Inflammatory macrophage treated with lipopolysaccharide for 4 hours (primary cell): ENCODE measurements at regions not wholly inside any gene's neighbourhood (a gene's known extent, or its start where the extent isn't known, plus 50 kb on each side); places are given as distances from the start of the nearest gene placed in this dataset.
"Not testable (repeated sequence)": the region's sequence is repeated elsewhere in the genome, so short reads cannot be mapped to it uniquely, and the experiment has no call there.

Experiments
- DNase-seq: peaks from one replicate; pipeline ENCODE4 v3.0.0-alpha.2; 2020

DNA sequence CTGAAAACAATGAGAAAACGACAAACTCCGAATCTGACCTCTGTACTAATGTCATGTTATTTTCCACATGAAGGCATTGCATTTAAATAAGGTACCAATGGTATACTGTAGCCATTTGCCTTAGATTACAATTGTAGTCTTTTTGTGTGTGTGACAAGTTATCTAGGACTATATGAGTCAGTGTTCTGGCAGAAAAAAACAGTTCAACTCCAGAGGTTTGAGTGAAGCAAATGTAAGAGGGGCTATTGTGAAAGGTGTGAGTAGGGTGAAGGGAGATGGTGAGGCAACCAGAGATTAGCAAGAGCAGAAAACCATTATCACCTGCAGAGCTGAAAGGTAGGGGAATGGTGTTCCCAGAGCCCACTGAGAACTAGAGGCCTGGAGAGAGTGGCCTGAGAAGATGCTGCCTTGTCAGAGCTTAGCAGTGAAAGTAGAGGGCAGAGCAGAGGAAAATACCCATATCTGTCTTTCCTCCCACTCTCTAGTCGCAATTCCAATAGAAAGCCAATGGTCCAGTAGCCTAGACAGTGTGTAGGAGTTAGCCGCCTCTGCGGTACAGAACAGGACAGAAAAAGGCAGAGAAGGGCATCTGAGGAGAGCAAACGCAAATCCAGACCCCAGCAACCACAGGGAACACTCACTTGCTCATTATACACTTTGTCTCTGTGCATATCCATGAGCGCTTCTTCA lies 112.2 kb downstream of the DYRK2 start:
- no peak for DNase-seq

DNA sequence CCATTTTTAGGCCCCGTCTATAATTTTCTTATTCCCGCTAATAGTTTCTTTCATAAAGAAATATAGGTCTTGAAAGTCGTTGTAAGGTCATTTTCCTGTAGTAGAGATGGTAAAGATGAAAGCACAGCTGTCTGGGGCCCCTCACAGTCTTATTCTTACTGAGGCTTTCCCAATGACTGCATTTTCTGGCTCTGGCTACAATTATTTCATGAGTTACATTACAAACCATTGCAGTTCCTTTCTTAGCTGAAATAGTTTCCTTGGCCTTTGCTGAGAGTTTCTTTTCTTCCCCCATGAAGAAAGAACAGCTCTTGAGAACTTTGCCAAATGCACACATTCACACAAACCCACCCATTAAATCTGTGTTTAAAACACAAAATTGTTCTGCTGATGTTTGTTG lies 113.0 kb downstream of the DYRK2 start:
- no peak for DNase-seq

DNA sequence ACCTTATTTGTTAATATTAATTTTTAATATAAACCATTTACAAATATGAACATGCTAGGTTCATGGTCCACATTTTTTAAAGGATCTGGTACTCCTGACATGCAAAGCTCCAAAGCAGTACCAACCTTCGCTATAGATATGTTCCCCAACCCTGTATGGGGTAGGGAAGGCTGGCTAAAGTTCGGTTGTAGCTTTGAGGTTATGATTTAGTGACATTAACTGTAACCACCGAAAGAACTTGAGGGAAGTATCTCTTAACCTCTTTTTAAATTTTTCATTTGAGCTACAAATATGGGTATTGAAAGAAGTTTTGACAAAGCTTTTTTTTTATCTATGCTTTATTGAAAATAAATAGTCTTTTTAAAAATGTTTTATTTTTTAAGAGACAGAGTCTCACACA lies 115.5 kb downstream of the DYRK2 start:
- no peak for DNase-seq

DNA sequence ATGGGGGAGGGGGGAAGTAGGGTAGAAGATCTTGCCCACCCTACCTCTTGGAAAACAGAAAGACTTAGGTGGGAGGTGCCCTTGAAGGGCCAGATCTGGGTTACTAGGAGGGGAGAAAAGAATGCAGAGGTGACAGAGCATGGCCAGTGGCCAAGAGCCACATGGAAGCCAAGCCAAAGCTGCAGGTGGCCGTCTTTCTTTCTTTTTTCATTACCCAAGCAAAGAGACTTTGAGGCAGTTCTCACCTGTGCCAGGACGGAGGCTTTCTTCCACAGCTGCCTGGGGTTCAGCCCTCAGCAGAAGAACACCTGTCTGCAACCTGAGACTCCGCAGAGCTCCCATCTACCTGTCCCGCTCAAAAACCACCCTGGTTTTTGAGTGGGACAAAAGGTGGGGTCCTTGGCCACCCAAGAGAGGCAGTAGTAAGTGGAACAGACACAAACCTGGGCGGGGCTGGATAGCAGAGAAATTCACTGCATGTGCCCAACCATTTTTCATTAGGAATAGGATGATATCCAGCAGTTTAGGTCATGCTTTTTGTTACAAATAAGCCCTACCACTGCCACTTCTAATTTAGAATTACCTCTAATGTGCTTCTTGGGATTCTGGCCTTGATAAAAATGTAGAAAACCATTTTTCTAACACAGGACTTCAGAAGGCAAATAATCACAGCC lies 116.5 kb downstream of the DYRK2 start:
- DNase-seq, result no peak

DNA sequence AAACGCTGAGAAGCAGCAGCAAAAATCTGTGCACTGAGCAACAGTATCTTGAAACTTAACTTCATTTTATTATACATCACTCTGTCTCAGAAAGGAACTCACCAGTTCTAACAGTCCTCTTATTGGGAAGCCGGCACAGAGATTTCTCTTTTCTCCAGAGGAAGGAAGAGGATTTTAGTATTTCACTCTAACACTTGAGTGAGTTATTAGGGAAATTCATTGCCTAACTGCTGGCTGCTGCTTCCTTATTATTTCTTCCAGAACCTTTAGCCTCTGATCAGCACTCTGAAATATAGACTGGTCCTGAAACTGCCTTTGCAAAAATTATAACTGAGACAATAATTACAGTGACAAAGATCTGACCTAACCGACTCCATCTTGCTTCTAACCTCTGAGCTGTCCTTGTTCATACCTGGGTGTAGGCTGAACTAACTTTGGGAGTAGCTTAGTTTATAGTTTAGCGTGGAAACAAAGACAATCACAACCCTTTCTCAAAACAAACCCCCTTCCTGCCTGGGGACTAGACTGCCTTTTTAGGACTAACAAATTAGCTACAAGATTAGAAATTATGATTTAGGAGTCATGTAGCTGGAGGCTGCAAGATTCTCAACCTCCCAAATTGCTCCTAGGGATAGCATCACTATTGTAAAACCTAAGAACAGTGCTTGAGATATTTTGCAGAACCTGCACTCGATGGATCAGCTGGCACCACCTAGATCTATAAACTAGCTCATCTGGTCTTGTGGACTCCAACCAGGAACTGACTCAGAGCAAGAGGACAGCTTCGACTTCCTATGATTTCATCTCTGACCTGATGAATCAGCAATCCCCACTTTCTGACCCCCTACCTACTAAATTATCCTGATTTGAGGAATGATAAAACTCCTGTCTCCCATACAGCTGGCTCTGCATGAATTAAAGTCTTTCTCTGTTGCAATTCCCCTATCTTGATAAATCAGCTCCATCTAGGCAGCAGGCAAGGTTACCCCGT lies 117.5 kb downstream of the DYRK2 start:
- peak; percentile 15 for DNase-seq

DNA sequence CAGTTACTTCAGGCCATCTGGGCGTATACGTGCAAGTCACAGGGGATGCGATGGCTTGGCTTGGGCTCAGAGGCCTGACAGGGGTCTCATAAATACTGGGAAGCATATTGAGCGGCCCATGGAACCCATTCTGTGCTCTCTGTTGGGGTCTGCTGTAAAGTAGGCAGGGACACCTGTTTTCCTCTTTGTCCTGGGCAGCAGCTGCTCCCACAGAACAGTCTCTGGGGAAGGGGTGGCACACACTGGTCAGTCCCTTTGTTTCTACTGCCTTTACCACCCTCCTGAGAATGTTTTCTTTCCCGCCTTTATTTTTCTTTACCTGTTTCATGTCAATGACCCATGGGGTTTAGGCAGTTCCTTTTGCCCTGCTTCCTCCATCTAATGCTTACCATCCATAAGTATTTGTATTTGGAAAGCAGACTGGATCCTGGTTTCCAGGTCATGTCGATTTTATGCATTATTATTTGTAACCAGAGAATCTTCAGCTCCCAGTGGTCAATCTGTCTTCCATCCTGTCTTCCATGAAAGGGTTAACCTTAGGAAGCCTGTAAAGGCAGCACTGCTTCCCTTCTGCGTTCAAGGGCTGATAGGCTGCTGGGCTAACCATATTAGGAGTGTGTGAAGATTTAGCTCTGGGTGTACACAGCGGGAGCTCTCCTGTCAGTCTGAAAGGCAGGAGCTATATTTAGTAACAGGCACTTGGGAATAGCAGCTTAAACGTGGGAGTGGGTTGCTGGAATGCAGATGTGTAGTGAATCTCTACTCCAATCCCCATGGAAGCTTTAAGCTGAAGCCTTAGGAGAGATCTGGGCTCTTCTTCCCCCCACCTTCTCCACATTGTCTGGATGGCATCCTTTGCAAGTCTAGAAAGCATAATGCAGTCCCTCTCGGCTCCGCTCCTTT lies 124.0 kb downstream of the DYRK2 start:
- DNase-seq, result no peak

DNA sequence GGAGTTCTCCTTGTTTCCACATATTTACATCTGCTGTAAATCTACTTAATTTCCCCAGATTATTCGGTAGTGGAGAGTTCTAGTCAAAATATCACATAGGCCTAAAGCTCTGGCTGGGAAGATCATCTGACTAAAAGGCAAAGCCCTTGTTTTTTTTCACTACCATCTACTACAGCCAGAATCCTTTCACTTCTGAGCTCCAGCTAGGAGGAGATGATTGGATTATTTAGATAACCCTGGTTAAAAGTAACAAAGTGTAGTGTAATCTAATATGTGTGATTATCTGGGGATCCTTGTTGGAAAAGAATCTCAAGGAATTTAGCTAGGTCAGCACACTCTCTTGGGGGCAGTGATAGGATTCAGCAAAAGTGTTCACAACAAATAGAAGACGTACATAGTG lies 125.4 kb downstream of the DYRK2 start:
- DNase-seq, result no peak

DNA sequence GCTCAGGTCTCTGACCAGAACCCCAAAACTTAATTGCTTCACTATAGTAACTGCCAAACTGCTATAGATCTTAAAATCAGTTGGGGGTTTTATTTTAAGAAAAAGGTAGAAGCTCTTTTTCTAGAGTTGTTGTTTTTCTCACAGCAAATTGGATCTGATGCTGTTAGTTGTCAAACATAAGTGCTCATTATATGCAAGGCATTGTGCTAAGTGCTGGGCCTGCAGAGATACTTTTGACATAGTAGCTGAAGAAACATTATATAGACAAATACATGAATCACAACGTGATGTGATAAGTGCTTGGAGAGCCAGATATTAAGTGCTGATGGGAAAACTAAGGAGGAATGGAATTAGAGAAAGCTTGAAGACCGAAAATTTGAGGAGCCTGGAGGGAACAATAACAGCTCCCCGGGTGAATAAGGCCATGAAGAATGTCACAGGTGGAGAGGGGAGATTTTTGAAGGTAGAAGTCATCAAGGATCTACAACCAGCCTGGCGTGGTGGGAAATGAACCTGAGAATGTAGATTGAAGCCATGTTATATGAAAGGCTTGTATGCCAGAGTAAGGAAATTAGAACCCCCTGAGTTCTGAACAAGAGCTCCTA lies 126.5 kb downstream of the DYRK2 start:
- no peak for DNase-seq

DNA sequence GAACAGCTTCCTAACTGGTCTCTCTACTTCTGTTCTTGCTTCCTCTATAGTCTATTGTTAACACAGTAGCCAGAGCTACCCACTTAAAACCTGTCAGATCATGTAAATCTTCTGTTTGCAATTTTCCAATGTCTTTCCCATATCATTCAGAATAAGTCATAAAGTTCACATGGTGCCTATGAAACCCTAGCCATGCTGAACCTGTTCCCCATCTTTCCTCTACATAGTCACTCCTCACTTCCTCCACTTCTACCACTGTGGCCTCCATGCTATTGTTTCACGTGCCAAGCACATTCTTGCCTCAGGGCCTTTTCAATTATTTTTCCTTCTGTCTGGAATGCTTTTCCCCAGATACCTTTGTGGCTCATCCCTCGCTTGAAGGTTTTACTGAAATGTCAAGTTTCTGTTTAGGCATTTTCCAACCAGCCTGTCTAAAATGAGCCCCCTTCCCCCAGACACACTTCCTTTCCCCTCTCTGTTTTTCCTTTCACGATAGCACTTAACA lies 132.1 kb downstream of the DYRK2 start:
- no peak for DNase-seq

DNA sequence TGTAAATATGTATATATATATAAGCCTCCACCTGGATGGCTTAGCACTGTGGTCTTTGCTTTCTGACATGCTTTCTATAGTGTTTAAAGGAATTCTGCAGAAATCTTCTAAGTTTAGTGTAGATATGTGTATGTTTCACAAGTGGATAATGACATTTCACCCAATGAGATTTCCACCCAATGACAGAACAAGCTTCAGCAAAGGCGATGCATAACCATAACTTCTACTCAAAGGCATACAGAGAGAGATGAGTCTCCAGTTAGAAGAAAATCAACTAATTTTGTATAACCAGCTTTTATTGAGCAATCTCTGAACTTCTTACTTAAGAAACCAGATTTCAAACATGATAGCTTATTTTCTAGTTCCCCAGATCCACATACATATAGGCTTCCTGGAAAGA lies 134.0 kb downstream of the DYRK2 start:
- no peak for DNase-seq

DNA sequence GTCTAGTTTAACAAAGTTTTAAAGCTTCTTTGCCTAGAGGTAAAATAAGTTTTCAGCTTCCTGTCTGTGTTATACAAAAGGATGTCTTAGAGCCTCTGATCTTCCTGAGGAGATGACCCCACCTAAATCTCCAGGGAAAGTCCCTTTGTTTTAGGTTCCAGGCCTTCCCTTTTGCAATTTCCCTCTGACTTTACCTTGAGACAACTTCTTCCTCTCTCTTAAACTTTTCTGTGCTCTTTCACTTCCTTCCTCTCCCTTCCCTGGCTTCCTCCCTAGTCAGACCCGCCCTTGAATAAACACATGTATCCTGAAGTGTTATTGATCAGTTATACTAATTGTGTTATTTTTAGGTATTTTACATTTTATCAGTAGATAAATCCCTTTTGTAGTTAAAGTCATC lies 134.8 kb downstream of the DYRK2 start:
- no peak for DNase-seq

DNA sequence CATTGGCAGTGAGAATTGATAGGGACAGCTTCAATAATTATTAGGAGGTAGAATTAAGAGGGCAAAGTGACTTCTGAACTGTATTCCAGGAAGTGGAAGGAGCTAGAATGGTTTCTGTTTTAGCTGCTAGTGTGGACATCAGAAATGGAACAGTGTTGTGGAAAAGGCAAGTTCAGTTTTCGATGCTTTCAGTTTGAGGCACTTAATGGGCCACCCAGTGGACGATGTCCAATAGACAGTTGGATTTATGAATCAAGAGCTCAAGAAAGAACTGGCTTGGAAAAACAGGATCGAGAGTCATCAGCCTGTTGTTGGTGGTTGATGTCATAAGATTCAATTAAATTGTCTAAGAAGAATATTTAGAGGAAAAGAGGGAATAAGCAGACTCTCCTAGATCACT lies 136.3 kb downstream of the DYRK2 start:
- DNase-seq, result no peak

DNA sequence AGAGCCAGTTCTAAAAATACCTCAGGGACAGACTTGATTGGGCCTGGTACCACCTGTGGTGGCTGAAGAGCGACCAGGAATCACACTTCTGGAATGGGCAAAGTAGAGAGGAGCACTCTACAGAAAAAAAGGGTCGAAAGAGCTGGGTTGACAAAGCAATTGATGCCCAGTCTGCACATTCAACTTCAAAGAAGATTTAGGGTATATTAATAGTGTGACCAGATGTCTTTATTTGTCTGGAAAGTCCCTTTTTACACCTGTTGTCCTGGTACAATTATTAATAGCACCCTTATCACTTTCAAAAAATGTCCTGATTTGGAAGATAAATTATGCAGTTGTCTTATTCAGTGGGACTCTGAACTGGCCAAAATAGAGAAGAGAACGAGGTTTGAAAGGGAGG lies 137.5 kb downstream of the DYRK2 start:
- DNase-seq, result no peak

DNA sequence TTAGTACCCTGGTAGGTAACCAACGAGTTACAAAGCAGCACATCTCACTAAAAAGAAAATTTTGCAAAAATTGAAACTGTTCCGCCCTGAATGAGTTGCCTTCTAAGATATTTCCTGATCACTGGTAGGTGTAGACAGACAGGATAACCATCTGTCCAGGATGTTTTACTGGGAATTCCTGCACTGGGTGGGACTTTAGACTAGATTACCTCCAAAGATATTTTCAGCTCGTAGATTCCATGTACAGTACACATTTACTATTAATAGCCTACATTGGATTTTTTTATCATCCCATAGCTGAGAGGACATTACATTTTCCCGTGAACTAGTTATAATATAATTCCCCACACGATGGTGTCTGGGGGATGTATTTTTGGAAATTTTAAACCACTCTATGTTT lies 139.6 kb downstream of the DYRK2 start:
- DNase-seq, result no peak

DNA sequence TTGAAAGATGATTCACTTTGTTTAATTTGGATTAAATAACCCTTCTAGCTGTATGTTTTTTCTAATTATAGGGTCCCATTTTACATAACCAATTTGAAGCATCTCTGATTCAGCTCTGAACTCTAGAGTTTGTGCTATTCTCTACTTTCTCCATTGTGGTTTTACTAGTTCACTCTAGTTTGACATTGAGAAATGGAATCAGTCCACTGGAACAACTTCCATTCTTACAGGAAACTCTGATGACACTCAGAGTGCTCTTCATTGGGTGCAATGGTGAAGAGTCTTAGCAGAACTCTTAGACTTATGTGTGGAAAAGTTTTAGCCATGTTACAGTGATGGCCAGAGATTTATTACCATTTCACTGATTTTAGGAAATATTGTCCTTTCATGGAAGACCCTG lies 140.7 kb downstream of the DYRK2 start:
- DNase-seq, result no peak

DNA sequence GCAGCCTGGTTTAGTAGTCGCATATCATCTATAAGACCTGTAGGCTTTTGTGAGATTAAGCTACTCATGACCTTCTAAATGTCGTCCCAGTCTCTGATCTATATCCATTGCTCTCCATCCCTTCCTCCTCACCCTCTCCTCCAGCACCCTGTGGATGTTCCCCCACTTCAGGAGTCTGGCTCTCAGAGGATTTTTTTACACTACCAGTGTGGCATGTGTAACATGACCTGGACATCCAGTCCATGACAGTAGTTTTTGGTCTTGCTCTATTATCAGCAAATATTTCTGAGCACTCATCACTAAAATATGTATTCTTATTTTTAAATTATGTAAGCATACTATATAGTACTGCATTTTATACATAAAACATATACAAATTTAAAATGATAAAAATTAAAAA lies 142.1 kb downstream of the DYRK2 start:
- DNase-seq, result no peak

DNA sequence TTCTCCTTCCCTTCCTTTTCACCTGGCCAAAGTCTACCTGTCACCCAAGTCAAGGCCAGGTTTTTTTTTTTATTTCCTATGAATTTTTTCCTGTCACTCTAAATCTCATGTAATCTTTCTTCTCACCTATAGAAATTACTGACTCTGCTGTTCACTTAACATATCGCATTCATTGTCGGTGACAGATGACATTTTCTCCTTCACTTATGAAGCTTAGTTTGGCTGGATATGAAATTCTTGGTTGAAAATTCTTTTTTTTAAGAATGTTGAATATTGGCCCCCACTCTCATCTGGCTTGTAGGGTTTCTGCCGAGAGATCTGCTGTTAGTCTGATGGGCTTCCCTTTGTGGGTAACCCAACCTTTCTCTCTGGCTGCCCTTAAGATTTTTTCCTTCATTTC lies 142.8 kb downstream of the DYRK2 start:
- not testable (repeated sequence) for DNase-seq

DNA sequence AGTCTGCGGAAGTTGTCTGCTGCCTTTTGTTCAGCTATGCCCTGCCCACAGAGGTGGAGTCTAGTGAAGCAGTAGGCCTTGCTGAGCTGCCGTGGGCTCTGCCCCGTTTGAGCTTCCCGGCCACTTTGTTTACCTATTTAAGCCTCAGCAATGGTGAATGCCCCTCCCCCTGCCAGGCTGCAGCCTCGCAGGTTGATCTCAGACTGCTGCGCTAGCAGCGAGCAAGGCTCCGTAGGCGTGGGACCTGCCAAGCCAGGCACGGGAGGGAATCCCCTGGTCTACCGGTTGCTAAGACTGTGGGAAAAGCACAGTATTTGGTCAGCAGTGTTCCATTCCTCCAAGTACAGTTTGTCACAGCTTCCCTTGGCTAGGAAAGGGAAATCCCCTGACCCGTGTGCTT lies 143.6 kb downstream of the DYRK2 start:
- DNase-seq, result no peak

DNA sequence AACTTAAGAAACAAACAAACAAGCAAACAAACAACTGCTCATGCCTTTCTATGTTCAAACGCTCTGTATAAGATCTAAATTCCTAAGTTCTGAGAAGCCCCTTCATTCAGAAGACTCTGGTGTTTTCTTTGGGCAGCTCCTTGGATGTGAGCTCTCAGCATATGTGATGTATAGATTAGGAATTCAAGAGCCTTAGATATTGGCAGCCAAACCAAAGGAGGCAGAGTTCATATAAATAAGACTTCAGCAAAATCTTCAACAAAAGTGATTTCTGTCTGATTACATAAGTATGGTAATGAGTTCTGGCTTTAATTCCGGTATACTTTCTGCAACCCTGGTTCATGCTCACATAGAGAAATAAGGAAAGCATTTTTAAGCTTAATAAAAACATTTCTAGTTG lies 145.6 kb downstream of the DYRK2 start:
- DNase-seq, result no peak

DNA sequence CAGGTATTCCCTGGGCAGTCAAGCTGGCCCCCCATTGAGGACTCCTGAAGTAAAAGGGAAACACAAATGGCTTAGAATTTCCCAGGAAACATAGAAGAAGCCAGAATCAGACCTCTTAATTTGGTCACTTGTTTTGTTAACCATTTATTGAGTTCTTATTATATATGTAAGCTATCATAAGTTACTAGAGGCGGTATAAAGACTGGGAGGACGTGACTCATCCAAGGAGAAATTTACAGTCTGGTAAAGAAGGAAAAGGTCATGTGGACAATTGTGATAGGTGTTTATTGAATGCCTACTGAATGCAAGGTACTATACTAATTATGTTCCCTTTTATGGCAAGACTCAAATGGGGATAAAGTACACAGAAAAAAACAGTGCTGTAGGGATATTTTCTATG lies 146.7 kb downstream of the DYRK2 start:
- no peak for DNase-seq

DNA sequence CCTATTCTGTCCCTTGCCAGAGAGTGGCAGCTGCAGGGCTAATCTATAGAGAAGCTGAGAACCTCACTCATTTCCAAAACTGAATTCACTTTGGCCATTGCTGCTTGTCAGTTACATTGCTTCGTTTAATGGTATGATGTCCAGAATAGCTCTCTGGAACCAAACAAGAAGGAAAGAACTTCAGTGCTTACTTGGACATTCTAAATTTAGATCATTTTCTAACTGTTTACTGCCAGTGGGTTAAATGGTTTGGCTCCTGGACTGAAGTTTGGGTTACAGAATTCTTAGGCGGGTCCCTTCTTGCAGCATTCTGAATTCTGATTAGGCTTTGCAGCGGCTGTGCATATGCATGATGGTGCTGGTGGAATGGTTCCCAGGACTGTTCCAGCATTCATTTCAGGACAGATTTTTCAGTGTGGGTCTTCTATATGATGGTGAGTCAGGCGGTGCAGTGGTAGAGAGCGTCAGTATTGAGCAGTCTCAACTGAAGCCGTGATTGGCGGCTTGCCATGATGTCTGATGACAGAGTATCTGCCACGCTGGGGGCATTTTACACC lies 148.7 kb downstream of the DYRK2 start:
- DNase-seq, result no peak

DNA sequence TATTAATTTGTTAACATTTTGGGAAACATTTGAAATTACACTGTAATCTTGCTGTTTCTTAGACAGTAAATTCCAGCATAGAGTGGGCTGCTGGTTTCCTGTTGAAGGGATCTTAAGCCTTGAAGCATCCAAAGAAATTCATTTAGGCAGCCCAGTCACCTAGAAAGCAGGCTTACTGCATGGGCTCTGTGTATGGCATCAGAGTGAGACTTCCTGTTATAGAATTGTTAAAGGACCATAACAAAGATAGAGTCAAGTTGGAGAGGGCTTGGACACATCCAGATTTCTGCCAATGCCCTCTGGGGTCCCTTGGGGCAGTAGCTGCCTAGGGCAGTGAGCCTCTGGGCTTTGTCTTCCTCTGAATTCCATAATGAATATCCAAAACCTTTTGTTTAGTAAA lies 149.2 kb downstream of the DYRK2 start:
- no peak for DNase-seq
